ENCODE measurements at regions not wholly inside any gene's neighbourhood (a gene's known extent, or its start where the extent isn't known, plus 50 kb on each side); places are given as distances from the start of the nearest gene placed in this dataset.

DNA sequence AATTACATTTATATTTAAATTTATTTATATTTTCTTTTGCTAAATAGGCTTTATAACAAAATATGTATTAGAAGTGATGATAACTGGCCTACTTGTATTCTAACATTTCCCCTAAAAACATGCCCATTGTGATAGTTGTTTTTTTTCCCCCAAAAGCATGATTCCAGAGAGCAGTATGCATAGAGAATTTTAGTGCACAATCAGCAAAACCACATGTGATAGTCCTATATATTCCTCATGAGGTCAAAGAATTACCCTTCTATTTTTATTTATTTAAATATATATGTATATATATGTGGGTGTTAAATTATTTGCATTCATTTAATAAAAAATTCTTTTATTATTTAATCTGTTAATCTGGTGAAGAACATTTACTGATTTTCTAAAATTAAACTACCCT, 78.2 kb upstream of the TLL1 start:
- TF ChIP-seq, protein P1, sequence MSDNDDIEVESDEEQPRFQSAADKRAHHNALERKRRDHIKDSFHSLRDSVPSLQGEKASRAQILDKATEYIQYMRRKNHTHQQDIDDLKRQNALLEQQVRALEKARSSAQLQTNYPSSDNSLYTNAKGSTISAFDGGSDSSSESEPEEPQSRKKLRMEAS (IDR thresholded peaks at IDR 0.05; ENCODE audit: insufficient read depth, insufficient read length), result no peak
- TF ChIP-seq, protein P2, sequence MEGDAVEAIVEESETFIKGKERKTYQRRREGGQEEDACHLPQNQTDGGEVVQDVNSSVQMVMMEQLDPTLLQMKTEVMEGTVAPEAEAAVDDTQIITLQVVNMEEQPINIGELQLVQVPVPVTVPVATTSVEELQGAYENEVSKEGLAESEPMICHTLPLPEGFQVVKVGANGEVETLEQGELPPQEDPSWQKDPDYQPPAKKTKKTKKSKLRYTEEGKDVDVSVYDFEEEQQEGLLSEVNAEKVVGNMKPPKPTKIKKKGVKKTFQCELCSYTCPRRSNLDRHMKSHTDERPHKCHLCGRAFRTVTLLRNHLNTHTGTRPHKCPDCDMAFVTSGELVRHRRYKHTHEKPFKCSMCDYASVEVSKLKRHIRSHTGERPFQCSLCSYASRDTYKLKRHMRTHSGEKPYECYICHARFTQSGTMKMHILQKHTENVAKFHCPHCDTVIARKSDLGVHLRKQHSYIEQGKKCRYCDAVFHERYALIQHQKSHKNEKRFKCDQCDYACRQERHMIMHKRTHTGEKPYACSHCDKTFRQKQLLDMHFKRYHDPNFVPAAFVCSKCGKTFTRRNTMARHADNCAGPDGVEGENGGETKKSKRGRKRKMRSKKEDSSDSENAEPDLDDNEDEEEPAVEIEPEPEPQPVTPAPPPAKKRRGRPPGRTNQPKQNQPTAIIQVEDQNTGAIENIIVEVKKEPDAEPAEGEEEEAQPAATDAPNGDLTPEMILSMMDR (IDR thresholded peaks at IDR 0.05; ENCODE audit: extremely low read depth in 1 of 2, insufficient read depth in 1 of 2, low read depth in 1 of 2, low read length in 2 of 2), result no peak
